ENCODE measurements at regions not wholly inside any gene's neighbourhood (a gene's known extent, or its start where the extent isn't known, plus 50 kb on each side); places are given as distances from the start of the nearest gene placed in this dataset.

GRCh38 chr16:65663774-65664173 is 541.9 kb upstream of the CDH11 start:
- Mint-ChIP-seq H3K4me3 (no peak overlapping the region), H3K27me3 (ENCODE audit: low read depth) (peaks cover 10% of the 10 kb centered on the region), H3K27ac (ENCODE audit: unreplicated experiment) (no peak overlapping the region), H3K4me1 (peaks cover 13% of the 10 kb centered on the region), H3K36me3 (ENCODE audit: low read depth) (no peaks in the 10 kb centered on the region), H3K9me3 (no peaks in the 10 kb centered on the region)
- DNase-seq (ENCODE audit: low read depth, low spot score): no peak
- TF ChIP-seq, protein P1, sequence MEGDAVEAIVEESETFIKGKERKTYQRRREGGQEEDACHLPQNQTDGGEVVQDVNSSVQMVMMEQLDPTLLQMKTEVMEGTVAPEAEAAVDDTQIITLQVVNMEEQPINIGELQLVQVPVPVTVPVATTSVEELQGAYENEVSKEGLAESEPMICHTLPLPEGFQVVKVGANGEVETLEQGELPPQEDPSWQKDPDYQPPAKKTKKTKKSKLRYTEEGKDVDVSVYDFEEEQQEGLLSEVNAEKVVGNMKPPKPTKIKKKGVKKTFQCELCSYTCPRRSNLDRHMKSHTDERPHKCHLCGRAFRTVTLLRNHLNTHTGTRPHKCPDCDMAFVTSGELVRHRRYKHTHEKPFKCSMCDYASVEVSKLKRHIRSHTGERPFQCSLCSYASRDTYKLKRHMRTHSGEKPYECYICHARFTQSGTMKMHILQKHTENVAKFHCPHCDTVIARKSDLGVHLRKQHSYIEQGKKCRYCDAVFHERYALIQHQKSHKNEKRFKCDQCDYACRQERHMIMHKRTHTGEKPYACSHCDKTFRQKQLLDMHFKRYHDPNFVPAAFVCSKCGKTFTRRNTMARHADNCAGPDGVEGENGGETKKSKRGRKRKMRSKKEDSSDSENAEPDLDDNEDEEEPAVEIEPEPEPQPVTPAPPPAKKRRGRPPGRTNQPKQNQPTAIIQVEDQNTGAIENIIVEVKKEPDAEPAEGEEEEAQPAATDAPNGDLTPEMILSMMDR (conservative IDR thresholded peaks at IDR 0.05): no peak

- TF ChIP-seq, protein P1 (conservative IDR thresholded peaks at IDR 0.05): no peak
- no peak overlapping the region for H3K27ac Mint-ChIP-seq (ENCODE audit: unreplicated experiment)
- H3K27me3 Mint-ChIP-seq (ENCODE audit: low read depth): peaks cover 13% of the 10 kb centered on the region
- H3K4me3 Mint-ChIP-seq: no peak overlapping the region
- H3K4me1 Mint-ChIP-seq: peaks cover 21% of the 10 kb centered on the region
- no peak for DNase-seq (ENCODE audit: low read depth, low spot score)
- no peaks in the 10 kb centered on the region for H3K9me3 Mint-ChIP-seq
- no peaks in the 10 kb centered on the region for H3K36me3 Mint-ChIP-seq (ENCODE audit: low read depth)
Measured at GRCh38 chr16:65662256-65662655, 540.4 kb upstream of the CDH11 start.

DNA sequence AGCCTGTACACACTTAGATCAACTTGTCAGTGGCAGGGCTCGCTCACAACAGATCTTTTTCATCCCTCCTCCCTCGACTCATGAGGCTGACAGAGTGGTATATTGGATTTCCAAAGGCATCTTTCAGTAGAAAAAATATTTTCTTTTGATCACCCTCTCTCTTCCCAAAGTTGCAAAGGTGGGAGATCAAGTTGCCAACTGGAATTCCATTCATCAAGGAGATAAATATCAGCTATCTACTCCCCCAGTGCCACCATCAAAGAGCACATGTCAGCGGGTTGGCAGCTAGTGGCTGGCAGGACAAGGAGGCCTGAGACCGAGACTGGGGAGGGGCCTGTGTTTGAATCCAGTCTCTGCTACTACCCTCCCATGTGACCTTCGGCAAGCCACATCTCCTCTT is 539.7 kb upstream of the CDH11 start:
- TF ChIP-seq, protein P1 (conservative IDR thresholded peaks at IDR 0.05): no peak
- peaks cover 28% of the 10 kb centered on the region for H3K4me1 Mint-ChIP-seq

DNA sequence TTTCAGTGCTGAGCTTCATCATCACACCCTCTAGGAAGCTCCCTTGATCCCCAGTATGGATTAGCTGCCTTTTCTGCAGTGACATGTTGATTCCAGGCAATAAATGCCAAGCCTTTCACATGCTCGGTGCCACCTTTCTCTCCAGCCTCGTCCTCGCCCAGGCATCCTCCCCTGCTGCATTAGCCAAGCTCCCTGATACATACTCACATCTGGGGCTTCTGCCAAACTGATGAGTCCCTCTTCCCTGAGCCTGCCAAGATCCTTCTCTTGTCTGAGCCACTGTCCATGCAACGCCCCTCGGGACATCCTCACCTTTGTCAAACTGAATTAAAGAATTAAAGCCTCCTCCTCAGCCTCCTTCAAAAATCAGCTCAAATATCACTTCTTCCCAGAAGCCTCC is 538.5 kb upstream of the CDH11 start:
- Mint-ChIP-seq H3K27me3 (ENCODE audit: low read depth) (peaks cover 23% of the 10 kb centered on the region), H3K4me3 (no peak overlapping the region), H3K36me3 (ENCODE audit: low read depth) (no peaks in the 10 kb centered on the region), H3K9me3 (no peaks in the 10 kb centered on the region), H3K27ac (ENCODE audit: unreplicated experiment) (no peak overlapping the region), H3K4me1 (peaks cover 31% of the 10 kb centered on the region)
- TF ChIP-seq, protein P1 (conservative IDR thresholded peaks at IDR 0.05): no peak
- DNase-seq (ENCODE audit: low read depth, low spot score): no peak

More for the DNA sequence above, 539.7 kb upstream of the CDH11 start:
- Mint-ChIP-seq H3K36me3 (ENCODE audit: low read depth) (no peaks in the 10 kb centered on the region), H3K4me3 (no peak overlapping the region), H3K27ac (ENCODE audit: unreplicated experiment) (no peak overlapping the region), H3K9me3 (no peaks in the 10 kb centered on the region), H3K27me3 (ENCODE audit: low read depth) (peaks cover 14% of the 10 kb centered on the region)
- no peak for DNase-seq (ENCODE audit: low read depth, low spot score)

GRCh38 chr16:65659758-65660157 is 537.9 kb upstream of the CDH11 start:
- Mint-ChIP-seq H3K9me3 (no peaks in the 10 kb centered on the region), H3K4me3 (no peak overlapping the region), H3K4me1 (peaks cover 34% of the 10 kb centered on the region), H3K27ac (ENCODE audit: unreplicated experiment) (no peak overlapping the region), H3K36me3 (ENCODE audit: low read depth) (no peaks in the 10 kb centered on the region), H3K27me3 (ENCODE audit: low read depth) (peaks cover 29% of the 10 kb centered on the region)
- TF ChIP-seq, protein P1 (conservative IDR thresholded peaks at IDR 0.05): no peak
- no peak for DNase-seq (ENCODE audit: low read depth, low spot score)

DNA sequence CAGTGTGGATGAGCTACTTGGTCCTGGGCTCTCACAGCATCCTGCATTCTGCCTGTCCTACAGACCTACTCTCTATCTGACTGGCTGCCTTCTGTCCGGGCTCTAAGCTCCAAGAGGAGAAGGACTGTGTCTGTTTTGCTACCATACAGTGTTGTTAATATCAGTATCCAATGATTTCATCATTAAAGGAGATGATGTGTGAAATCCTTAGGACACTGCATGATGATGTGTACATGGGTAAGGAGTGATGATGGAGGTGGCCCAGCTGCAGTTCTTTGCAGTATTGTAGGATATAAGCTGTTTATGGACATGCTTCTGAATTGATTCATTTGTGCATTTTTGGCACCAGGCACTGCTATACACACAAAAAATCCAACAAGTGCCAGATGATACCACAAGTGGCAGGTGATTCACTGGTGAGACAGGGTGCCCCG is 536.9 kb upstream of the CDH11 start:
- DNase-seq (ENCODE audit: low read depth, low spot score): no peak

More for the DNA sequence above, 536.9 kb upstream of the CDH11 start:
- H3K27me3 Mint-ChIP-seq (ENCODE audit: low read depth): peaks cover 29% of the 10 kb centered on the region
- peaks cover 34% of the 10 kb centered on the region for H3K4me1 Mint-ChIP-seq
- no peak overlapping the region for H3K27ac Mint-ChIP-seq (ENCODE audit: unreplicated experiment)
- H3K9me3 Mint-ChIP-seq: no peaks in the 10 kb centered on the region
- no peaks in the 10 kb centered on the region for H3K36me3 Mint-ChIP-seq (ENCODE audit: low read depth)
- H3K4me3 Mint-ChIP-seq: no peak overlapping the region
- TF ChIP-seq, protein P1 (conservative IDR thresholded peaks at IDR 0.05): no peak
